Common myeloid progenitor, CD34-positive (primary cell): ENCODE measurements at regions not wholly inside any gene's neighbourhood (a gene's known extent, or its start where the extent isn't known, plus 50 kb on each side); places are given as distances from the start of the nearest gene placed in this dataset.

Experiments used
- CTCF ChIA-PET: fragments of 350-600 bp; sonication (Branson Sonifier 250); formaldehyde crosslinking; loops from one replicate; lab custom pipeline; 2021; ENCODE audit warnings: antibody characterized with exemption; lab: Charles Lee
- POLR2A ChIA-PET: fragments of 350-600 bp; sonication (Branson Sonifier 250); formaldehyde crosslinking; loops from one replicate; lab custom pipeline; 2021; ENCODE audit warnings: antibody characterized with exemption; lab: Charles Lee
- DNase-seq, 3 donors: peaks; one replicate each; pipeline versions ENCODE4 v3.0.0 to v3.0.0-alpha.2; 2013
- H3K27ac ChIP-seq, 2 experiments: 1 replicate in 1 of 2; 2 replicates in 1 of 2; pipeline ENCODE4 v1.7.0; 2013; ENCODE audit warnings: inconsistent platforms in 2 of 2, low read length in 2 of 2, mild to moderate bottlenecking in 2 of 2, low read depth in 1 of 2, moderate library complexity in 1 of 2; ENCODE audit not compliant: severe bottlenecking in 2 of 2, insufficient read depth in 1 of 2, poor library complexity in 1 of 2
- H3K27me3 ChIP-seq, 5 experiments: replicated peaks in 2 of 5; 1 replicate in 3 of 5; 2 replicates in 2 of 5; pipeline versions ENCODE4 v1.6.1 to v1.7.0; 2013; ENCODE audit warnings: low read length in 4 of 5, mild to moderate bottlenecking in 2 of 5, moderate library complexity in 2 of 5, inconsistent platforms in 1 of 5; ENCODE audit not compliant: insufficient read depth in 5 of 5, control insufficient read depth in 4 of 5
- H3K36me3 ChIP-seq, 4 experiments: 1 replicate in 2 of 4; 2 replicates in 2 of 4; pipeline versions ENCODE4 v1.6.1 to v1.7.0; 2013; ENCODE audit warnings: low read length in 3 of 4, control low read depth in 1 of 4, mild to moderate bottlenecking in 1 of 4; ENCODE audit not compliant: control insufficient read depth in 4 of 4, insufficient read depth in 4 of 4
- H3K4me1 ChIP-seq, 4 experiments: 1 replicate in 3 of 4; 2 replicates in 1 of 4; pipeline versions ENCODE4 v1.6.1 to v1.7.1; 2013; ENCODE audit warnings: low read length in 3 of 4, mild to moderate bottlenecking in 3 of 4, control low read depth in 1 of 4, inconsistent platforms in 1 of 4, moderate library complexity in 1 of 4; ENCODE audit not compliant: control insufficient read depth in 4 of 4, insufficient read depth in 4 of 4; ENCODE audit errors: control extremely low read depth in 1 of 4
- H3K4me3 ChIP-seq, 7 experiments: 1 replicate in 4 of 7; 2 replicates in 3 of 7; pipeline versions ENCODE4 v1.5.1 to v1.7.0; 2013; ENCODE audit warnings: mild to moderate bottlenecking in 7 of 7, low read length in 6 of 7, moderate library complexity in 6 of 7, inconsistent platforms in 2 of 7, low read depth in 2 of 7, control low read depth in 1 of 7; ENCODE audit not compliant: insufficient read depth in 4 of 7, control insufficient read depth in 1 of 7; ENCODE audit errors: extremely low read depth in 1 of 7
- H3K9me3 ChIP-seq, 5 experiments: 1 replicate in 4 of 5; 2 replicates in 1 of 5; pipeline versions ENCODE4 v1.6.1 to v1.7.1; 2013; ENCODE audit warnings: low read length in 4 of 5, mild to moderate bottlenecking in 2 of 5, inconsistent platforms in 1 of 5, low read depth in 1 of 5, moderate library complexity in 1 of 5; ENCODE audit not compliant: control insufficient read depth in 4 of 5, insufficient read depth in 2 of 5; ENCODE audit errors: control extremely low read depth in 1 of 5
- WGBS: methylation state at CpG from one replicate; pipeline ENCODE4 v1.1.5; 2013; ENCODE audit not compliant: insufficient coverage; 5-methylcytosine and 5-hydroxymethylcytosine counted together

GRCh38 chr1:79819140-79819539 is 812.6 kb upstream of the ADGRL4 start:
- CTCF ChIA-PET: no interaction called here
- POLR2A ChIA-PET: no interaction called here
- Histone ChIP-seq H3K36me3 (no peaks in the 10 kb centered on the region), H3K4me1 (no peaks in the 10 kb centered on the region), H3K27ac (no peak overlapping the region), H3K27me3 (no peaks in the 10 kb centered on the region), H3K9me3 (no peaks in the 10 kb centered on the region), H3K4me3 (no peak overlapping the region)
- WGBS: 100% methylated on average over 2 of the region's 3 CpGs
- no peak for DNase-seq

- Histone ChIP-seq H3K4me3 (no peak overlapping the region), H3K36me3 (no peaks in the 10 kb centered on the region), H3K9me3 (no peaks in the 10 kb centered on the region), H3K27me3 (no peaks in the 10 kb centered on the region), H3K4me1 (no peaks in the 10 kb centered on the region), H3K27ac (no peak overlapping the region)
- ChIA-PET POLR2A (no interaction called here), CTCF (no interaction called here)
- no peak for DNase-seq
- WGBS: 87% methylated on average over 2 of the region's 4 CpGs
Measured at GRCh38 chr1:79817031-79817560, 810.6 kb upstream of the ADGRL4 start.

DNA sequence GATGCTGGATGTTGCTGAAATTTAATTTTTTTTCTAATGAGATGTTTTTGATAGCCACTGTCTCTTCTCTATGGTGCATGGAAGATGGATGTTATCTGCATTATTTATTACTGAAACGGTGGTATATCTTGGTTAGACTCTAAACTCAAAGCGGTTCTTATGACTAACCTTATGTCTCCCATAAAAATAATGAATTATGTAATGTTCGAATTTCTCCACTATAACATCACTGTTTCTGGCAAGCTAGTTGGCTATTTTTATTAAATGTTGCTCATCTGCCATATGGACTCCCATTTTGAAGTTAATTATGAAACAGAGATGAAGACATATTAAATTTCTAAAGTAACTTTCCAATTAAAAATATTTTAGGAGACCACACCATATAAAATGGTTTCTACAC is 808.6 kb upstream of the ADGRL4 start:
- Histone ChIP-seq H3K36me3 (no peaks in the 10 kb centered on the region), H3K4me1 (no peaks in the 10 kb centered on the region), H3K9me3 (no peaks in the 10 kb centered on the region), H3K27me3 (no peaks in the 10 kb centered on the region), H3K4me3 (no peak overlapping the region), H3K27ac (no peak overlapping the region)
- WGBS: no CpG with 5 or more reads among the region's 3 CpGs
- ChIA-PET POLR2A (no interaction called here), CTCF (no interaction called here)
- DNase-seq: no peak

GRCh38 chr1:79811173-79811572 is 804.6 kb upstream of the ADGRL4 start:
- Histone ChIP-seq H3K27ac (no peak overlapping the region), H3K27me3 (no peaks in the 10 kb centered on the region), H3K36me3 (no peaks in the 10 kb centered on the region), H3K4me1 (no peaks in the 10 kb centered on the region), H3K9me3 (peaks cover 0 to 3% (median 0%) of the 10 kb centered on the region in 5 experiments), H3K4me3 (no peak overlapping the region)
- ChIA-PET POLR2A (no interaction called here), CTCF (no interaction called here)
- no peak for DNase-seq
- no CpG with 5 or more reads among the region's 3 CpGs for whole genome bisulfite sequencing

DNA sequence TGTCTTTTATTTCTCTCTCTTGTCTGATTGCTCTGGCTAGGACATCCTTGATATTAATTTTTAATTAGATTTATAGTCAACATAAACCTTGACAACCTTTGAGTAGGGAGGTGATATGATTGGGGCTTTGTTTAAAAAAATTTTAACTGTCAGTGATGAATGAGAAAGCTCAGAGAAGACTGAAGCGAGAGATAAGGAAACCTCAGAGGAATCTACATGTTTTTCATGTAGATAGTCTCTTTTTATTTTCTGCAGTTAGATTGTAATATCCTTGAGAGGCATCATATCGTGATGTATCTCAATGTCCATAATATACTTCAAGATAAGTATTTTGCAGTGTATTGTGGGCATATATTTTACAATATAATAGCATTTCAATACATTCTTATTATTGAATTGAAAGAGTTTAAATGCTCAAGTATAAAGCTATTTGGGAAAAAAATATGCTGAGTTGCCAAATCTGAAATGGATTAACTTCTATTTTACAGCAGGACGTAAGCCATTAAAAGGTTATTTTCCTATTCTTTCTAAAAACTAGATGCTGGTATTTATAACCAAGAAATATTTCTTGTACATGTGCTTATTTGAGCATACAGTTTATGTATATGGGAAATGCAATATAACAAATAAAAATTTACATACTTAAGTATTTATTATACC is 802.4 kb upstream of the ADGRL4 start:
- Histone ChIP-seq H3K9me3 (peaks cover 0 to 3% (median 0%) of the 10 kb centered on the region in 5 experiments), H3K4me1 (no peaks in the 10 kb centered on the region), H3K27me3 (no peaks in the 10 kb centered on the region), H3K36me3 (no peaks in the 10 kb centered on the region), H3K4me3 (no peak overlapping the region), H3K27ac (no peak overlapping the region)
- POLR2A ChIA-PET: no interaction called here
- 80% methylated on average over 1 of the region's 3 CpGs for WGBS
- CTCF ChIA-PET: interaction anchor here (0.6 kb wide), 1 partner anchor 494 kb away, joined by 4 read pairs; no protein-coding TSS in a partner anchor
- DNase-seq: no peak

DNA sequence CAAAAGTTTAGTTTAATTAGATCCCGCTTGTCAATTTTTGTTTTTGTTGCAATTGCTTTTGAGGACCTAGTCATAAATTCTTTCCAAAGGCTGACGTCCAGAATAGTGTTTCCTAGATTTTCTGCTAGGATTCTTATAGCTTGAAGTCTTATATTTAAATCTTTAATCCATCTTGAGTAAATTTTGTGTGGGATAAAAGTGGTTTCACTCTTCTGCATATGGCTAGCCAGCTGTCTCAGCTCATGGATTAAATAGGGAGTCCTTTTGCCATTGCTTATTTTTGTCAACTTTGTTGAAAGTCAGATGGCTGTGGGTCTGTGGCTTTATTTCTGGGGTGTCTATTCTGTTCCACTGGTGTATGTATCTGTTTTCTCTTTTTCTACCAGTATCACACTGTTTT is 801.3 kb upstream of the ADGRL4 start:
- Histone ChIP-seq H3K27me3 (no peaks in the 10 kb centered on the region), H3K4me1 (no peaks in the 10 kb centered on the region), H3K27ac (no peak overlapping the region), H3K36me3 (no peaks in the 10 kb centered on the region), H3K9me3 (peaks cover 0 to 3% (median 0%) of the 10 kb centered on the region in 5 experiments), H3K4me3 (no peak overlapping the region)
- DNase-seq: no peak
- ChIA-PET CTCF (no interaction called here), POLR2A (no interaction called here)
- WGBS: 78% methylated on average over 1 of the region's 2 CpGs

DNA sequence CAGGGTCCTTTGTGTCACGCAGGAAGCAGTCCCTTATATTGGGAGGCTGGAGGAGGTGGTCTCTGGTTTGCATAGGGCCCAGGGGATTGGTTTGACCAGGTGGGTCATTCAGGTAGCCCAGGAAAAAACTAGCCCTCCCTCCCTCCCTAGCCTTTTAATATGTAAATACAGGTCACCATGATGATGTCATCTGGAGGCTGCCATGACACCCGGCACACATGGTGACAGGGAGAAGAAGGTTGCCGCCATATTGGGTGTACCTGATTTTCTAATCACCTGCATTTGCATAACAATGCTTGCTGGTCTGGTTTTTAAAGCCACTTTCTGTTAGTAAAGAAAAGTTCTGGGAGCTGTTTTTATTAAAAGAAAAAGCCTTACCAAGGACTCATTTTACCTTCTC is 791.0 kb upstream of the ADGRL4 start:
- H3K36me3 ChIP-seq: no peaks in the 10 kb centered on the region
- no peak overlapping the region for H3K27ac ChIP-seq
- ChIA-PET POLR2A (no interaction called here), CTCF (interaction anchor here (0.5 kb wide), 1 partner anchor 433 kb away, joined by 3 read pairs; no protein-coding TSS in a partner anchor)
- no peak overlapping the region for H3K4me3 ChIP-seq
- no peaks in the 10 kb centered on the region for H3K4me1 ChIP-seq
- WGBS: 96% methylated on average over 3 of the region's 3 CpGs
- H3K9me3 ChIP-seq: no peaks in the 10 kb centered on the region
- H3K27me3 ChIP-seq: no peaks in the 10 kb centered on the region
- no peak for DNase-seq
